ENCODE measurements at regions not wholly inside any gene's neighbourhood (a gene's known extent, or its start where the extent isn't known, plus 50 kb on each side); places are given as distances from the start of the nearest gene placed in this dataset.

DNA sequence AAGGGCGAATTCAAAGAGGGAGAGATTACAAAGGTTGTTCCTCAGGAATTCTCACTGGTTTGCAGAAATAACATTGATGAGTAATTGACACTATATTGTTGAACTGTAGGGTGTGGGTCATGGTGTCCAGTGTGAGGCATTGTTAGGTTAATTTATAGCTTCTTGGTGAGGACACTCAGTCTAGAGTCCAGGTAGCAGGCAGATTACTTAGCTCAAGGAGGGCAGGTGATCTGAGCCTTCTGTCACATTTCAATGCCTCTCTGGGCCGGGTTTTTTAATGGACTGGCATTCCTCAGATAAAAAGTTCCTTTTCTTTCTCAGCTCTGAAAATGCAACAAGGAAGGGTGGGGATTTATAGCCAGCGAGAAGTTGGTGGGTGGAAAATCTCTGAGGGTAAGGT, 194.2 kb upstream of the PROK2 start:
- Histone ChIP-seq H3K36me3 (ENCODE audit: control insufficient read depth, insufficient read depth, low read length) (no peaks in the 10 kb centered on the region), H3K27me3 (ENCODE audit: control insufficient read depth, insufficient read depth, low read length) (peaks cover 3% of the 10 kb centered on the region), H3K4me3 (ENCODE audit: low read depth, low read length) (no peak overlapping the region)
- TF ChIP-seq, protein P1, sequence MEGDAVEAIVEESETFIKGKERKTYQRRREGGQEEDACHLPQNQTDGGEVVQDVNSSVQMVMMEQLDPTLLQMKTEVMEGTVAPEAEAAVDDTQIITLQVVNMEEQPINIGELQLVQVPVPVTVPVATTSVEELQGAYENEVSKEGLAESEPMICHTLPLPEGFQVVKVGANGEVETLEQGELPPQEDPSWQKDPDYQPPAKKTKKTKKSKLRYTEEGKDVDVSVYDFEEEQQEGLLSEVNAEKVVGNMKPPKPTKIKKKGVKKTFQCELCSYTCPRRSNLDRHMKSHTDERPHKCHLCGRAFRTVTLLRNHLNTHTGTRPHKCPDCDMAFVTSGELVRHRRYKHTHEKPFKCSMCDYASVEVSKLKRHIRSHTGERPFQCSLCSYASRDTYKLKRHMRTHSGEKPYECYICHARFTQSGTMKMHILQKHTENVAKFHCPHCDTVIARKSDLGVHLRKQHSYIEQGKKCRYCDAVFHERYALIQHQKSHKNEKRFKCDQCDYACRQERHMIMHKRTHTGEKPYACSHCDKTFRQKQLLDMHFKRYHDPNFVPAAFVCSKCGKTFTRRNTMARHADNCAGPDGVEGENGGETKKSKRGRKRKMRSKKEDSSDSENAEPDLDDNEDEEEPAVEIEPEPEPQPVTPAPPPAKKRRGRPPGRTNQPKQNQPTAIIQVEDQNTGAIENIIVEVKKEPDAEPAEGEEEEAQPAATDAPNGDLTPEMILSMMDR (IDR thresholded peaks at IDR 0.05; ENCODE audit: insufficient read depth, low read length, poor library complexity, severe bottlenecking): no peak
- DNase-seq (ENCODE audit: low read depth): no peak

DNA sequence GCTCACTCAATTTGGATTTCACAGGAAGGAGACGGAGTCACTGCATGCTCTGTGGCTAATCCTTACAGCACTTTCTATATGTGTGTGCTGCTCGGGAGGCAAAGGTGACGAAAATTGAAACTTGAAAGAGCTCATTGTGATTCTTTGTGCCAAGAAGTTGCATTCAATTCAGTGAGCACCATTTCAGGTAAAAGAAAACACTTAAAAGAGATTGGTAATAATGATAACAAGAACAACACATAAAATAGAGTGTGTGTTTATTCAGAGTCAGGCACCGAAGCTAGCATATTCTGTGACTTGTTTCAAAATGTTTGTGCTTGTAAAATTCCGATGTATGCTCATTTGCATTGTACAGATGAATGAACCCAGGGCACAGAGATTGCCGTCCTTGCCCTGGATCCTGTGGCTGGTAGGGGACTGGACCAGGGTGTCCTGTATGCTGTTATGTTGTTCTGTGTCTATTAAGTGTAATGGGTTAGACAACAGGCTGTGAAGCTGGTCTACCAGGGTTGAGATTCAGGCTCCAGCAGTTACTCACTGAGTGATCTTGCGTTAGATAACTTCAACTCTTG, 193.3 kb upstream of the PROK2 start:
- no peak overlapping the region for H3K4me3 ChIP-seq (ENCODE audit: low read depth, low read length)
- H3K27me3 ChIP-seq (ENCODE audit: control insufficient read depth, insufficient read depth, low read length): peaks cover 3% of the 10 kb centered on the region
- no peaks in the 10 kb centered on the region for H3K36me3 ChIP-seq (ENCODE audit: control insufficient read depth, insufficient read depth, low read length)
- TF ChIP-seq, protein P1 (IDR thresholded peaks at IDR 0.05; ENCODE audit: insufficient read depth, low read length, poor library complexity, severe bottlenecking): no peak
- DNase-seq (ENCODE audit: low read depth): no peak

DNA sequence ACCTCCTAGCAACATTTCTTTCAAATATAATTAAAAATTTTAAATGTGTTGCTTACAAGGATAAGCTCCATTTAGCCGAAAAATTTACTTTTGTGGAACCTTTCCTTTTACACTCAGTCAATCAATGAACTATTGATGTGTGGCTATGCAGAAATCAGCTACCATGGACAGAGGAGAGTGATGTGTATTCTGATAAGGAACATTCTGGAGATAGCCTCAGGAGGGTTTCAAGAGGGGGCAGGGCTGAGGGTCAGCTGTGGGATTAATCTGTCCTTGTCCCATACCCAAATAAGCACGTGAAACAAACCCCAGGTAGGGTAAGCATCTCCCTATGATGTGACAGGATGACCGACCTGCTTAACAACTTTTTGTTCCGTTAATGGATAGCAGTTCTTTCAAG, 192.6 kb upstream of the PROK2 start:
- Histone ChIP-seq H3K4me3 (ENCODE audit: low read depth, low read length) (no peak overlapping the region), H3K27me3 (ENCODE audit: control insufficient read depth, insufficient read depth, low read length) (peaks cover 3% of the 10 kb centered on the region), H3K36me3 (ENCODE audit: control insufficient read depth, insufficient read depth, low read length) (no peaks in the 10 kb centered on the region)
- DNase-seq (ENCODE audit: low read depth): no peak
- TF ChIP-seq, protein P1 (IDR thresholded peaks at IDR 0.05; ENCODE audit: insufficient read depth, low read length, poor library complexity, severe bottlenecking): no peak

DNA sequence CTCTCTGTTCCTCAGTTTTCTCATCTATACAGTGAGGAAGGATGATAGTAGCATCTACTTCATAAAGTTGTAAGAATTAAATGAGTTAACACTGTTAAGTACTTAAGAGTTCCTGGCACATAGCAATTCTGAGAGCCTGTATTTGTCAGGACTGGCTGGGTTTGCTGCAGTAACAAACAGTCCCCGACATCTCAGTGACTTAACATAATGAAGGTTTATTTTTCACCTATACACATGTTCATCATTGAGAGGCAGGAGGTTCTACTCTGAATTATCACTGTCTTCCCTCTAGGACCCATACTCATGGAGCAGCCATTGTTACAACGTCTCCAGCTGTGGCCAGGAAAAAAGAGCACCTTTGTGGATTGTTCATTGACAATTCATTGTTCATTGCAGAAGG, 190.6 kb upstream of the PROK2 start:
- H3K27me3 ChIP-seq (ENCODE audit: control insufficient read depth, insufficient read depth, low read length): peaks cover 3% of the 10 kb centered on the region
- TF ChIP-seq, protein P1 (IDR thresholded peaks at IDR 0.05; ENCODE audit: insufficient read depth, low read length, poor library complexity, severe bottlenecking): no peak

DNA sequence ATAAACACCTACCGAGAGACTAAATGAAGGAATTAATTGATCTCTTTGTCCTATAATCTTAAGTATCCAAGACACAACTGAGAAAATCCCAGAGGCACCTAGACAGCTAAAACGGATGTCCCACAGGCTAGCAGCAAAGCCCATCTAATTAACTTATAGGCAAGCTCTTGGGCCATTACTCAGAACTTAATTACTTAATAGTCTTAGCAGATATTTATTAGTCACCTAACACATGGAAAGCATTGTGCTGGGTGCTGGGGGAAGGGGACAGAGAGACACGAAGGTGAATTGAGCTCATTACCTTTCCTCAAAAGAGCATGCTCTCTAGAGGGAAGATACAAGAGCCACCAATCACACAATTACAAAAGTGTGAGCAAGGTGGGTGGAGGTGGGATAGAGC, 189.8 kb upstream of the PROK2 start:
- H3K27me3 ChIP-seq (ENCODE audit: control insufficient read depth, insufficient read depth, low read length): peaks cover 6% of the 10 kb centered on the region
- TF ChIP-seq, protein P1 (IDR thresholded peaks at IDR 0.05; ENCODE audit: insufficient read depth, low read length, poor library complexity, severe bottlenecking): no peak
- H3K4me3 ChIP-seq (ENCODE audit: low read depth, low read length): no peak overlapping the region
- H3K36me3 ChIP-seq (ENCODE audit: control insufficient read depth, insufficient read depth, low read length): no peaks in the 10 kb centered on the region
- no peak for DNase-seq (ENCODE audit: low read depth)

More for the DNA sequence above, 190.6 kb upstream of the PROK2 start:
- Histone ChIP-seq H3K36me3 (ENCODE audit: control insufficient read depth, insufficient read depth, low read length) (no peaks in the 10 kb centered on the region), H3K4me3 (ENCODE audit: low read depth, low read length) (no peak overlapping the region)
- no peak for DNase-seq (ENCODE audit: low read depth)

Measured in kidney epithelial cell (primary cell).